HG03280 (cell line): ENCODE measurements at regions not wholly inside any gene's neighbourhood (a gene's known extent, or its start where the extent isn't known, plus 50 kb on each side); places are given as distances from the start of the nearest gene placed in this dataset.
A peak's percentile ranks its signal among the peaks of the same experiment; 100 is the strongest.
"Not testable (repeated sequence)": the region's sequence is repeated elsewhere in the genome, so short reads cannot be mapped to it uniquely, and the experiment has no call there.

ENCODE experiments used
- ATAC-seq: cut with Tn5 transposase; IDR thresholded peaks from one replicate; pipeline ENCODE4 v1.9.1; 2021; ENCODE audit warnings: mild to moderate bottlenecking, moderate library complexity; ENCODE audit not compliant: unreplicated experiment

- no peak for ATAC-seq
These were observed 57.2 kb upstream of the SEC14L1 start for GRCh38 chr17:77083531-77083930.

DNA sequence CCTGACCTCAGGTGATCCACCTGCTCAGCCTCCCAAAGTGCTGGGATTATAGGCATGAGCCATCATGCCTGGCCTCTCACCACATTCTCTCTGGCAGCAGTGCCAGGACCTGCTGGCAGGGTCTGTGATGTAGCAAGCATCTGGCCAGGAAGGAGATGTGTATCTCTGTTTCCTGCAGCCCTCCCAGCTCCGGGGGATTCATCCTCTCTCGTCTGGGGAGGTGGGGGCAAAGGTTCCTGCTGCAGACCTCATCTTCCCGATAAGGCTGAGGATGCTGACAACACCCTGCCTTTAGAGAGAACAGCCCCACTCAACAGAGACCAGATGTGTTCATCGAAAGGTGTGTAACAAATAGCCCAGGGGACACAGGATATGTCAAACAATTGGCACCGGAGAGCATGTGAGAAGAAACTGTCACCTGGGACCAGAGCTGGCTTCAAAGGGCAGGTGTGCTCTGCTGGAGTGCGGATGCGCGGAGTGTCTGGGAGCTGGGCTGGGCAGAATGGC is 54.8 kb upstream of the SEC14L1 start:
- ATAC-seq = no peak

- peak; percentile 48 for ATAC-seq
These were observed 54.2 kb upstream of the SEC14L1 start for GRCh38 chr17:77086433-77087010.

- ATAC-seq = no peak
These were observed 52.9 kb upstream of the SEC14L1 start for GRCh38 chr17:77087650-77088454.

DNA sequence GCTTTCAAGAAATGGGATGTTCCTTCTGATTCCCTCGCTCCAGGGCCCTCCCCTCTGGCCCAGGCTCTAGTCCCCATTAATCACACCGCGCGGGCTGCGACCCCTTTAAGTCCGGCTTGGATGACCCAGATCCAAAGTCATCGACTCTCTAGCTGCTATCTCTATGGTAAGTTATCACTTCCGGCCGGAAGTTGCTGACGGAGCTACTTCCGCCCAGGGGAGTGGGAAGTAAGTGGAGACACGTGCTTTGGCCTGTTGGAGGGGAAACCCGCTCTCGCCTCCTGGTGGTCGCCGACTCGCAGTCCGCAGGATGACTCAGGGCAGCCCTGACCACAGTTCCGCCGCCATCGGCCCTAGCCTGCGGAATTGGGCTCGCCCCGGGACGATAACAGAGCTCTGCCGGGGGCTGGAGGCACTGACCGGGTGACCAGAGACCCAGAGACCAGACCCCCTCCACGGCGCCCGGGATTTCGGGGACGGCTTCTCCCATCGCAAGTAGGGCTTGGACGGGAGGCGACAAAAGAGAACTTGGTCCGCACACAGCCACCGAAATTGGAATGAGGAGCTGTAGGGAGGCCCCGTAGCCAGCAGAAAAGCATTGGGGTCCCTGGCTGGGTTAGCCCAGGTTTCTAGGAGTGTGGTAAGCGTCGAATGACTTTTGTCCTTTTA is 52.2 kb upstream of the SEC14L1 start:
- peak; percentile 77 for ATAC-seq

DNA sequence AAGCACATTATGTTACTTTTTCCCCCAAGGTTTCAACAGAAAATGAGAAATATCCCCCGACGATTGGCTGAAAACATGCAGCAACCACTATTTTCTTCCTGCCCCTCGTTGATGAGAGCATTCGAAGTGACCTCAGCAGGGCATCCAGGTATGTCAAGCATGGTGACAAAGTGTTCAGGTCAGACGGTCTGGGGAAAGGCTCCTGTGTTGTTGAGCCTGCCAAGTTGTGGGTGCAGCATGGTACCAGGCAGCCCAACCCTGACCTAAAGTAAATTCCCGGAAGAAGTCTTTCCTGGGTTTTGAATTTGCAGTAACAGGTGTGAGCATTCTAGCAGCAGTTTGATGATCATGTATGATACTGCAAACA is 51.7 kb upstream of the SEC14L1 start:
- ATAC-seq = no peak

- not testable (repeated sequence) for ATAC-seq
These were observed 50.8 kb upstream of the SEC14L1 start for GRCh38 chr17:77089949-77090348.

DNA sequence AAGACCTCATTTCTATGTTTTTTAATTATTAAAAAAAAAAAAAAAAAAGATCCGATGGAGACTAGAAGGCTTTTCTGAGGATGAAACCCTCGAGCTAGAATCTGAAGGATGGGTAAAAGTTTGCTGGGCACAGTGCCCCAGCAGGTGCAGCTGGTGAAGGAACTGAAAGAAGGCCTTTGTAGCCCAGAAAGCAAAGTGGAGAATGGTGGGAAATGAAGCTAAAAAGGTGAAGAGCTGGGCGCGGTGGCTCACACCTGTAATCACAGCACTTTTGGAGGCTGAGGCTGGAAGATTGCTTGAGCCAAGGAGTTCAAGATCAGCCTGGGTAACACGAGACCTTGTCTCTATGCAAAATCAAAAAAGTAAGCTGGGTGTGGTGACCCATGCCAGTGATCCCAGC is 50.3 kb upstream of the SEC14L1 start:
- no peak for ATAC-seq
